Gastroesophageal sphincter (tissue), 3 donors: ENCODE measurements at regions not wholly inside any gene's neighbourhood (a gene's known extent, or its start where the extent isn't known, plus 50 kb on each side); places are given as distances from the start of the nearest gene placed in this dataset.
"Not testable (repeated sequence)": the region's sequence is repeated elsewhere in the genome, so short reads cannot be mapped to it uniquely, and the experiment has no call there.

Experiments
- CTCF ChIP-seq, 4 experiments: fragments of 200-600 bp in 2 of 4; fragments of 450-650 bp in 2 of 4; sonication (generic) in 1 of 4; IDR thresholded peaks; one replicate each; pipeline ENCODE4 v1.5.1; 2017 to 2019; ENCODE audit warnings: antibody characterized with exemption in 4 of 4, mild to moderate bottlenecking in 2 of 4, moderate library complexity in 2 of 4
- EP300 ChIP-seq: sonication (generic); formaldehyde crosslinking; IDR thresholded peaks from one replicate; pipeline ENCODE4 v1.6.1; 2017; ENCODE audit warnings: antibody characterized with exemption, mild to moderate bottlenecking
- POLR2A ChIP-seq, 2 donors: fragments of 450-650 bp; IDR thresholded peaks; one replicate each; pipeline ENCODE4 v1.6.1; 2017; ENCODE audit warnings: antibody characterized with exemption in 2 of 2, mild to moderate bottlenecking in 2 of 2, moderate library complexity in 1 of 2
- POLR2AphosphoS5 ChIP-seq: sonication (generic); formaldehyde crosslinking; IDR thresholded peaks from one replicate; pipeline ENCODE4 v1.6.1; 2017; ENCODE audit warnings: antibody characterized with exemption

DNA sequence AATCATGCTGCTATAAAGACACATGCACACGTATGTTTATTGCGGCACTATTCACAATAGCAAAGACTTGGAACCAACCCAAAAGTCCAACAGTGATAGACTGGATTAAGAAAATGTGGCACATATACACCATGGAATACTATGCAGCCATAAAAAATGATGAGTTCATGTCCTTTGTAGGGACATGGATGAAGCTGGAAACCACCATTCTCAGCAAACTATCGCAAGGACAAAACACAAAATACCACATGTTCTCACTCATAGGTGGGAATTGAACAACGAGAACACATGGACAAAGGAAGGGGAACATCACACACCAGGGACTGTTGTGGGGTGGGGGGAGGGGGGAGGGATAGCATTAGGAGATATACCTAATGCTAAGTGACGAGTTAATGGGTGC lies 61.8 kb upstream of the MAP3K1 start:
- TF ChIP-seq POLR2A (IDR thresholded peaks at IDR 0.05); CTCF (IDR thresholded peaks at IDR 0.05); POLR2AphosphoS5; EP300: not testable (repeated sequence)
